AG04449 (cell line): ENCODE measurements at regions not wholly inside any gene's neighbourhood (a gene's known extent, or its start where the extent isn't known, plus 50 kb on each side); places are given as distances from the start of the nearest gene placed in this dataset.

Experiments
- CTCF ChIA-PET: fragments of 350-600 bp; formaldehyde crosslinking; extraction: SDS; loops from one replicate; lab custom pipeline; 2021; ENCODE audit warnings: antibody characterized with exemption; lab: Yijun Ruan, JAX
- POLR2A ChIA-PET: fragments of 400-600, 350-600 bp; formaldehyde crosslinking; extraction: SDS; loops from one replicate; lab custom pipeline; 2020; ENCODE audit warnings: antibody characterized with exemption, inconsistent platforms; lab: Yijun Ruan, JAX
- DNase-seq: peaks from one replicate; pipeline ENCODE4 v3.0.0-alpha.2; 2010; ENCODE audit warnings: low read depth, low spot score
- H3K4me3 ChIP-seq: 2 replicates; pipeline ENCODE4 v1.5.1; 2011; ENCODE audit warnings: low read depth, mild to moderate bottlenecking, control low read depth, low read length
- TF ChIP-seq, protein P1 (sequence below): IDR thresholded peaks from one replicate; pipeline ENCODE4 v1.5.1; 2011; ENCODE audit warnings: mild to moderate bottlenecking, moderate library complexity, low read length, control low read depth, inconsistent platforms; ENCODE audit not compliant: insufficient read depth; ENCODE audit errors: missing control alignments

DNA sequence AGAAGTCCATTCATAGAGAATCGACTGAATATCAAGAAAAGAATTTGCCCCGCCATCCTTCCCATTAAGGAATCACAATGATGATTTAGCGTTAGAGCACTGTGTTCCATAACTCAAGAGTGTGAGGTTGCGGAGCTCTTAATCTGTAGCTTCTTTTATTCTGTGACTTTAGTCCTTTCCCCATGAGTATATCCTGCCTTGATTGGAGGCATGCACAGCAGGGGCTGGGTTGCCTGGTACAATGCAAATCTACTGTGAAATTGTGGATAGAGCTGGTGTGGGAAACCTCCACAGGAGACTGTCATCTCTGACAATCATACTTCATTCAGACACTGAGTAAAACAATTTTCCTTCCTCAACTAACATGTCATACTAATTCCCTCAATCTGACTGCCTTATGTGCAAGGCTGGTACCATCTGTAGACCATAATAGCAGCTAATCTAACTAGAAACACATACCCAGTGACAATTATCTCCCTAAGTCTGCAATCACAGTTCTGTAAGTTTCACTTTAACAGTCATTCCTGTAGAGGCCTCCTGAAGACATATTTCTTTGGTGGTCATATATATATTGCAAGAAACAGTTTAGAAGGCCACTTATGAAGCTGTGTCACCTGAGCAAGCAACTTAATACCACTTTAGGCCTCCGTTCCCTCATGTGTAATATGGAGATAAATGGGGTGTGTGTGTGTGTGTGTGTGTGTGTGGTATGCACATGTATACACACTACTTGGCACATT is 355.2 kb upstream of the FAM241A start:
- CTCF ChIA-PET: no interaction called here
- TF ChIP-seq, protein P1, sequence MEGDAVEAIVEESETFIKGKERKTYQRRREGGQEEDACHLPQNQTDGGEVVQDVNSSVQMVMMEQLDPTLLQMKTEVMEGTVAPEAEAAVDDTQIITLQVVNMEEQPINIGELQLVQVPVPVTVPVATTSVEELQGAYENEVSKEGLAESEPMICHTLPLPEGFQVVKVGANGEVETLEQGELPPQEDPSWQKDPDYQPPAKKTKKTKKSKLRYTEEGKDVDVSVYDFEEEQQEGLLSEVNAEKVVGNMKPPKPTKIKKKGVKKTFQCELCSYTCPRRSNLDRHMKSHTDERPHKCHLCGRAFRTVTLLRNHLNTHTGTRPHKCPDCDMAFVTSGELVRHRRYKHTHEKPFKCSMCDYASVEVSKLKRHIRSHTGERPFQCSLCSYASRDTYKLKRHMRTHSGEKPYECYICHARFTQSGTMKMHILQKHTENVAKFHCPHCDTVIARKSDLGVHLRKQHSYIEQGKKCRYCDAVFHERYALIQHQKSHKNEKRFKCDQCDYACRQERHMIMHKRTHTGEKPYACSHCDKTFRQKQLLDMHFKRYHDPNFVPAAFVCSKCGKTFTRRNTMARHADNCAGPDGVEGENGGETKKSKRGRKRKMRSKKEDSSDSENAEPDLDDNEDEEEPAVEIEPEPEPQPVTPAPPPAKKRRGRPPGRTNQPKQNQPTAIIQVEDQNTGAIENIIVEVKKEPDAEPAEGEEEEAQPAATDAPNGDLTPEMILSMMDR: no peak
- no peak overlapping the region for H3K4me3 ChIP-seq
- POLR2A ChIA-PET: no interaction called here
- DNase-seq: no peak

DNA sequence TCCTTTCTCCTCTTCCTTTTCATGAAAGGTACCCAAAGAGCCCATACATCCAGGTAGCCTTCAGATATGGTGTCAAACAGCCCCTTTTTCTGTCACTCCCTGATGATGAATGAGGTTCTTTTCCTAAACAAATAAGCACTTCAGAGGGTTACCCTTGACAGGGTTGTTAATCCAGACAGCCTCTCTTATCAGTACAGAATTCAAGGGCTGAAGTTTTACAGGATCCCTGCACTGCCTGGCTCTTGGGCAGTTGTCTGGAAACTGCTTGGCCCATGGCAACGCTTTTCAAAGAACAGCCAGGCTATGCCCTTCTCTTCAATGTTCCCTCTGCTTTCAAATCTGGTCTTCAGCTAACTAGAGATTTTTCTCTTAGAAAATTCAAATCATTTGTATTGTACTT is 352.6 kb upstream of the FAM241A start:
- H3K4me3 ChIP-seq: no peak overlapping the region
- TF ChIP-seq, protein P1: no peak
- ChIA-PET CTCF (no interaction called here), POLR2A (no interaction called here)
- DNase-seq: no peak

DNA sequence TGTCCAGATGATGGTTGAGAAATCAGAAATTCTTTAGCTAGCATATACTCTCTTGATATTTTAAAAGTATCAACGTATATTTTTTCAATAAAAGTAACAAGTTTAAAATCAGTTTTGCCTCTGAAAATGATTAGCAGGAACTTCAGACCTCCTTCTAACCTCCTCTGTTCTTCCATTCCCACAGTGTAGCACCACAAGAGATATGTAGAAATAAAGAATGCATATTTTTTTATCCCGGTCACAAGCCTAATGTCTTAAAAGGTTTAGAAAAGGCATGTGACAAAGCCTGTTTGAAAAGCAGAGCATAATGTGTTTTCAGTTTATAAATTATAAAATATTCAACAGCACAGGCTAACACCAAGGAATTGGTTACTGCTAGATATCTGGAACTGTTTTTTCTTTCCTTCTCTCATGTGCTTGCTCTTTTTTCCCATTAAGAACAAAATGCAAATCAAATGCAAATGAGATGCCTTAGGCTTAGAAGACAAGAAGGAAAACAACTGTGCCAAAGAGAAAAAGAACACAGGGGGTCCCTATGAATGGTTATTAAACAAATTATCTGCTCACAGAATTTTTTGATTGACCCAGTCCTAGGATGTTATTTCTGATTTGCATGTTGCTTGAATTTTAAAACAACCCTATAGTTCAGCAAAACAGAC is 351.7 kb upstream of the FAM241A start:
- DNase-seq: no peak
- POLR2A ChIA-PET: no interaction called here
- CTCF ChIA-PET: no interaction called here
- H3K4me3 ChIP-seq: no peak overlapping the region
- TF ChIP-seq, protein P1: no peak

DNA sequence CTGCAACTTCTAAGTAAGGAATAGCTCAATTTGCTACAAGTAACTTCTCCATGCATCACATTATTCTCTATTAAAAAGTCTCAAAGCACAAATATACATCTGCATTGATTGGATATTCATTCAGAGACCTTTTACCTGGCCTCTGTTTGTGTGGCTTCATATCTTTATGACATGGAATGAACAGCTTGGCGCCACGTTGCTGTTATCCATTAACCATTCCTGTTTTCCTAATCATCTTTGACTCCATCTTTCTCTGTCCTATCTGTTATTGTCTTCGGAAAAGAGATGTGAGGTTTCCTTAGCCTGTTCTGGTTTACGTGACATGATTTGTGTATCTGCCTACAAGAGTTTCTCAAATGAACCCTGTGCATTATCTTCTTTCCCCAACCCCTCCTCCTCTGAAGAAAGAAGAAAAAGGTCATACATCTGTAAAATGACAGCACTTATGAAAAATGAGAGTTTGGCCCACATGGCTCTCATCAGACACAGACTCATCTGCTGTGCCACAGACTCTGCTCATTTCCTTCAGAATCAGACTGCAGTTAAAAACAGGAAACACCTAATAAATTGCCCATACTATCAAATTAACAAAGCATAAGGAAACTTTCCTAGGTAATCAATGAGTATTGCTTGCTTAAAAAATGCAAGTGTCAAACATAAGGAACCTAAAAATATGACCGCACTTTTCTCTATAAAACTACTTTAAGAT is 347.6 kb upstream of the FAM241A start:
- ChIA-PET CTCF (interaction anchor here (1.3 kb wide), 1 partner anchor 57 kb away, joined by 3 read pairs; no protein-coding TSS in a partner anchor), POLR2A (no interaction called here)
- DNase-seq: no peak
- TF ChIP-seq, protein P1: no peak
- H3K4me3 ChIP-seq: no peak overlapping the region

DNA sequence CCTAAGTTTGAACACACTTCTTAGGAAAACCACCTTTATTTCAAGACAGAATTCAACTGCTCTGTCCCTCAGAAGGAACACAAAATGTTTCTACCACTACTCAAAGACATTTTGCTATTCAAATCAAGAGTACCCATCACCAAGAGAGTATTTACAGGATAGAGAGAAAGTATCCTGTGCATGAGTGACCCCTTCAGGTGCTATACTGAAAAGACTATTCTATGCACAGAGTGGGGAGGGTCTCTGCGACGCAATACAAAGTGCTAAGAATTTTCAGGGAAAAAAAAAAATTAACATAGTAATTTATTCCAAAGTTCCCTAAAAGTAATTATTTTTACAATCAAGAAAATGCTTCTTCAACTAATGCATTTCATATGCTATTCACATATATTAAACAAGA is 346.4 kb upstream of the FAM241A start:
- ChIA-PET POLR2A (no interaction called here), CTCF (no interaction called here)
- no peak for DNase-seq
- TF ChIP-seq, protein P1: no peak
- no peak overlapping the region for H3K4me3 ChIP-seq

DNA sequence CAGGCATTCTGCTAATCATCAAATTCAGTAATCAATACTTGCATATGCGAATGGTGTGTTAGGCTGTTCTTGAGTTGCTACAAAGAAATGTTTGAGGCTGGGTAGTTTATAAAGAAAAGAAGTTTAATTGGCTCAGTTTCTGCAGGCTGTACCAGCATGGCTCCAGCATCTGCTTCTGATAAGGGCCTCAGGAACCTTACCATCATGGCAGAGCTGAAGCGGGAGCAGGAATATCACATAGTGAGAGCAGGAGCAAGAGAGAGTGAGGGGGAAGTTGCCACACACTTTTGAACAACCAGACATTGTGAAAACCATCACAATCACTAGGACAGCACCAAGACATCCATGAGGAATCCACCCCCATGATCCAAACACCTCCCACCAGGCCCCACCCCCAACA is 344.7 kb upstream of the FAM241A start:
- TF ChIP-seq, protein P1: no peak
- H3K4me3 ChIP-seq: no peak overlapping the region

More for the DNA sequence above, 344.7 kb upstream of the FAM241A start:
- CTCF ChIA-PET: no interaction called here
- POLR2A ChIA-PET: no interaction called here
- DNase-seq: no peak
